Transverse colon (tissue), 4 donors: ENCODE measurements at regions not wholly inside any gene's neighbourhood (a gene's known extent, or its start where the extent isn't known, plus 50 kb on each side); places are given as distances from the start of the nearest gene placed in this dataset.
"Not testable (repeated sequence)": the region's sequence is repeated elsewhere in the genome, so short reads cannot be mapped to it uniquely, and the experiment has no call there.

ENCODE experiments used
- DNase-seq: peaks from one replicate; pipeline ENCODE4 v3.0.0-alpha.2; 2019
- H3K27ac ChIP-seq, 4 donors: fragments of 200-600 bp; sonication (generic); 2 replicates each; pipeline ENCODE4 v1.5.1; 2016 to 2018; ENCODE audit warnings: inconsistent platforms in 4 of 4
- H3K27me3 ChIP-seq: fragments of 200-600 bp; sonication (generic); 2 replicates; pipeline ENCODE4 v1.5.1; 2017; ENCODE audit warnings: inconsistent platforms
- H3K36me3 ChIP-seq, 4 donors: fragments of 200-600 bp; sonication (generic); 2 replicates each; pipeline ENCODE4 v1.5.1; 2017 to 2019; ENCODE audit warnings: inconsistent platforms in 4 of 4
- H3K4me1 ChIP-seq, 4 donors: fragments of 200-600 bp; sonication (generic); 2 replicates each; pipeline ENCODE4 v1.5.1; 2017 to 2020; ENCODE audit warnings: inconsistent platforms in 4 of 4
- H3K4me3 ChIP-seq, 4 donors: fragments of 200-600 bp; sonication (generic); 1 replicate in 1 of 4; 2 replicates in 3 of 4; pipeline versions ENCODE4 v1.5.1 to v1.6.1; 2017 to 2019; ENCODE audit warnings: inconsistent platforms in 4 of 4
- H3K9me3 ChIP-seq, 2 donors: fragments of 200-600 bp; sonication (generic); 2 replicates each; pipeline ENCODE4 v1.5.1; 2017 to 2019; ENCODE audit warnings: inconsistent platforms in 2 of 2
- CTCF ChIP-seq, 5 experiments: fragments of 200-600 bp in 3 of 5; fragments of 450-650 bp in 2 of 5; sonication (generic) in 3 of 5; IDR thresholded peaks; 1 replicate in 2 of 5; 2 replicates in 3 of 5; pipeline ENCODE4 v1.5.1; 2016 to 2017; ENCODE audit warnings: antibody characterized with exemption in 5 of 5, inconsistent platforms in 3 of 5, mild to moderate bottlenecking in 2 of 5, moderate library complexity in 1 of 5
- EP300 ChIP-seq: sonication (generic); formaldehyde crosslinking; IDR thresholded peaks from one replicate; pipeline ENCODE4 v1.6.1; 2017; ENCODE audit warnings: antibody characterized with exemption, low read depth
- POLR2A ChIP-seq: fragments of 450-650 bp; IDR thresholded peaks from one replicate; pipeline ENCODE4 v1.6.1; 2016; ENCODE audit warnings: antibody characterized with exemption, mild to moderate bottlenecking, moderate library complexity
- POLR2AphosphoS5 ChIP-seq, 3 donors: sonication (generic); formaldehyde crosslinking; IDR thresholded peaks; one replicate each; pipeline ENCODE4 v1.6.1; 2016; ENCODE audit warnings: antibody characterized with exemption in 3 of 3
- WGBS, 2 donors: methylation state at CpG; one replicate each; pipeline ENCODE4 v1.1.5; 2018; ENCODE audit warnings: low coverage in 1 of 2; 5-methylcytosine and 5-hydroxymethylcytosine counted together
- in situ Hi-C, 4 donors: fragments of 200-750 bp; cut with MboI; loops; one replicate each; pipeline versions ENCODE4 v1.15.0 to v1.15.1; 2017; ENCODE audit warnings: low sequenced_read_pairs in 3 of 4, low pct_ligation_motif_present in 1 of 4, low pct_unique_long_range_greater_than_20kb in 1 of 4
- intact Hi-C: fragments of 100-400 bp; cut with DNase I; formaldehyde crosslinking; loops from one replicate; pipeline ENCODE4 v1.15.1; 2023; ENCODE audit warnings: low total_unique reads
- small RNA-seq, 4 donors: library from RNA; depleted of rRNA; stranded (forward); fragments of <200 nt; gene quantifications; one replicate each; pipeline ENCODE3, GENCODE V24; 2016

GRCh38 chr19:22502766-22503165, 80.6 kb upstream of the ZNF98 start:
- intact Hi-C loops (no loop called here), in situ Hi-C loops (no loop called here)
- Histone ChIP-seq H3K27ac (no peak overlapping the region), H3K27me3 (no peaks in the 10 kb centered on the region), H3K9me3 (peaks cover 16 to 19% of the 10 kb centered on the region in 2 donors), H3K4me1 (no peaks in the 10 kb centered on the region), H3K4me3 (no peak overlapping the region), H3K36me3 (no peaks in the 10 kb centered on the region)
- no peak for DNase-seq
- TF ChIP-seq EP300, result no peak
- no peak for TF ChIP-seq CTCF (IDR thresholded peaks at IDR 0.05)
- TF ChIP-seq POLR2AphosphoS5 (IDR thresholded peaks at IDR 0.05), result no peak
- TF ChIP-seq POLR2A, result no peak
- 66% methylated on average over 3 of the region's 3 CpGs; no CpG with 5 or more reads in 1 of the 2 donors for WGBS, 2 donors

DNA sequence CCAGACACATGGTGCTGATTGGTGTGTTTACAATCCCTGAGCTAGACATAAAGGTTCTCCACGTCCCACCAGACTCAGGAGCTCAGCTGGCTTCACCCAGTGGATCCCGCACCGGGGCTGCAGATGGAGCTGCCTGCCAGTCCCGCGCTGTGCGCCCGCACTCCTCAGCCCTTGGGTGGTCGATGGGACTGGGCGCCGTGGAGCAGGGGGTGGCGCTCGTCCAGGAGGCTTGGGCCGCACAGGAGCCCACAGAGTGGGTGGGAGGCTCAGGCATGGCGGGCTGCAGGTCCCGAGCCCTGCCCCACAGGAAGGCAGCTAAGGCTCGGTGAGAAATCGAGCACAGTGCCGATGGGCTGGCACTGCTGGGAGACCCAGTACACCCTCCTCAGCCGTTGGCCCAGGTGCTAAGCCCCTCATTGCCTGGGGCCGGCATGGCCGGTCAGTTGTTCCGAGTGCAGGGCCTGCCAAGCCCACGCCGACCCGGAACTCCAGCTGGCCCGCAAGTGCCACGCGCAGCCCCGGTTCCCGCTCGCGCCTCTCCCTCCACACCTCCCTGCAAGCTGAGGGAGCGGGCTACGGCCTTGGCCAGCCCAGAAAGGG, 76.8 kb upstream of the ZNF98 start:
- DNase-seq, H3K36me3 ChIP-seq, H3K4me1 ChIP-seq, H3K4me3 ChIP-seq, in situ Hi-C loops, intact Hi-C loops, H3K27me3 ChIP-seq, H3K27ac ChIP-seq: not testable (repeated sequence)
- WGBS, 2 donors, result 93% methylated on average over 34 of the region's 34 CpGs; no CpG with 5 or more reads in 1 of the 2 donors
- H3K9me3 ChIP-seq, result peaks cover 20 to 24% of the 10 kb centered on the region in 2 donors

- WGBS, 2 donors, result 57 to 59% methylated on average over 1 to 2 of the region's 2 CpGs
- no peaks in the 10 kb centered on the region for H3K27me3 ChIP-seq
- TF ChIP-seq POLR2A (no peak), POLR2AphosphoS5 (IDR thresholded peaks at IDR 0.05) (no peak), CTCF (IDR thresholded peaks at IDR 0.05) (no peak)
Observed at GRCh38 chr19:22491746-22492145, 69.6 kb upstream of the ZNF98 start.

DNA sequence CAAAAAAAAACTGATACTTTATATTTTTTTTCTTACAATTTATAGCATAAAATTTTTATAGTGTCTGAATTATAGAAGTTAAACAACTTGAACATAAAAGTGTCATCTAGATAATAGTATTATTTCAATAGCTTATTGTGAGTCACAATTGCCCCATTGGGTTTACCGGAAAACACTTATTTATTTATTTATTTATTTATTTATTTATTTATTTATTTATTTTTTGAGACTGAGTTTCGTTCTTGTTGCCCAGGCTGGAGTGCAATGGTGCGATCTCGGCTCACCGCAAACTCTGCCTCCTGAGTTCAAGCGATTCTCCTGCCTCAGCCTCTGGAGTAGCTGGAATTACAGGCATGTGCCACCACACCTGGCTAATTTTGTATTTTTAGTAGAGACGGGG, 61.4 kb upstream of the ZNF98 start:
- H3K4me1 ChIP-seq, H3K27ac ChIP-seq, H3K4me3 ChIP-seq, H3K36me3 ChIP-seq, H3K27me3 ChIP-seq, in situ Hi-C loops, DNase-seq, intact Hi-C loops: not testable (repeated sequence)
- H3K9me3 ChIP-seq, result peaks cover 49 to 51% of the 10 kb centered on the region in 2 donors
- WGBS, 2 donors, result 68 to 76% methylated on average over 3 to 7 of the region's 7 CpGs

More at GRCh38 chr19:22491746-22492145, 69.6 kb upstream of the ZNF98 start:
- H3K36me3 ChIP-seq, result no peaks in the 10 kb centered on the region
- no peaks in the 10 kb centered on the region for H3K4me1 ChIP-seq
- H3K4me3 ChIP-seq, result no peak overlapping the region
- DNase-seq, result no peak
- H3K27ac ChIP-seq, result no peak overlapping the region
- intact Hi-C loops, result no loop called here
- in situ Hi-C loops, result no loop called here
- H3K9me3 ChIP-seq, result peaks cover 28 to 31% of the 10 kb centered on the region in 2 donors

DNA sequence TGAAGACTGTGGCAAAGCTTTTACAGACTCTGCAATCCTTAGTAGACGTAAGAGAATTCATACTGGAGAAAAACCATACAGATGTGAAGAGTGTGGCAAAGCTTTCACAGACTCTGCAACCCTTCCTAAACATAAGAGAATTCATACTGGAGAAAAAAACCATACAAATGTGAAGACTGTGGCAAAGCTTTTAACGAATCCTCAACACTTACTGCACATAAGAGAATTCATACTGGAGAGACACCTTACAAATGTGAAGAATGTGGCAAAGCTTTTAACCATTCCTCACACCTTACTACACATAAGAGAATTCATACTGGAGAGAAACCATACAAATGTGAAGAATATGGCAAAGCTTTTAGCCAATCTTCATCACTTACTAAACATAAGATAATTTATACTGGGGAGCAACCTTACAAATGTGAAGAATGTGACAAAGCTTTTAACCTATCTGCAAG, 50.1 kb upstream of the ZNF98 start:
- Histone ChIP-seq H3K36me3 (no peaks in the 10 kb centered on the region), H3K27me3 (no peaks in the 10 kb centered on the region), H3K4me3 (no peak overlapping the region), H3K9me3 (peaks cover 93% of the 10 kb centered on the region in 2 donors), H3K4me1 (no peaks in the 10 kb centered on the region), H3K27ac (no peak overlapping the region)
- DNase-seq, result no peak
- in situ Hi-C loops (no loop called here), intact Hi-C loops (no loop called here)
- 70 to 96% methylated on average over 2 of the region's 2 CpGs for WGBS, 2 donors
- TF ChIP-seq POLR2AphosphoS5 (IDR thresholded peaks at IDR 0.05), result no peak
- TF ChIP-seq POLR2A, result no peak
- no peak for TF ChIP-seq EP300
- TF ChIP-seq CTCF (IDR thresholded peaks at IDR 0.05), result no peak

Small RNAs in the stretch of these regions (small RNA-seq; reads per million reads assigned to genes)
- gene AC004004.1, result 0 to 0.28 (median 0) reads per million in 4 donors
